22Rv1 (cell line): ENCODE measurements at regions not wholly inside any gene's neighbourhood (a gene's known extent, or its start where the extent isn't known, plus 50 kb on each side); places are given as distances from the start of the nearest gene placed in this dataset.

Experiments used
- ZFX ChIP-seq: fragments of 450-650 bp; IDR thresholded peaks from 2 replicates; pipeline ENCODE4 v1.6.1; 2017; ENCODE audit warnings: antibody characterized with exemption, borderline replicate concordance
- TF ChIP-seq, protein P1 (sequence below): fragments of 450-650 bp; IDR thresholded peaks from 2 replicates; pipeline ENCODE4 v1.5.1; 2017; ENCODE audit warnings: mild to moderate bottlenecking

DNA sequence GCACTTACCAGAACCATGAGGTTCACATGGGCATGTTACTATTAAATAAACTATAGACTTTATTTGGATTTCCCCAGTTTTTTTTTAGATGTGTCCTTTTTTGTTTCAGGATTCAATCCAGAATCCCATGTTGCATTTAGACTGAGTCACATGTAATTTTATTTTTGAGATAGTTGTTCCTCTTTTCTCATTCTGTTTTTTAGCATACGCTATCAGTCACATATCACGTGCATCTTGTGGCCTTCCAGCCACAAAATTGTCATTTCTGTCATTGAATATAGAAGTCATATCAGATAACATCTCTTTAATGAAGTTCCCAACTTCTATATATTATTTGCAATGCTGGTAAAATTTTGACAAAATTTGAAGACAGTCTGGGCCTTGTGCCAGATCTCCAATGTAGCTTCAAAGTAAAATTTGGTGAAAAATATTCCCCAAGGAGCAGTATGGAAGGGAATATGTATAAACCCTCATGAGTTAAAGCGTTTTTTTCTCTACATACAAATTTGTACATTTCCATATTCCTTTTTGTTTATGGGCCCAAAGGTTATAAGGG is 132.3 kb upstream of the MKI67 start:
- TF ChIP-seq, protein P1, sequence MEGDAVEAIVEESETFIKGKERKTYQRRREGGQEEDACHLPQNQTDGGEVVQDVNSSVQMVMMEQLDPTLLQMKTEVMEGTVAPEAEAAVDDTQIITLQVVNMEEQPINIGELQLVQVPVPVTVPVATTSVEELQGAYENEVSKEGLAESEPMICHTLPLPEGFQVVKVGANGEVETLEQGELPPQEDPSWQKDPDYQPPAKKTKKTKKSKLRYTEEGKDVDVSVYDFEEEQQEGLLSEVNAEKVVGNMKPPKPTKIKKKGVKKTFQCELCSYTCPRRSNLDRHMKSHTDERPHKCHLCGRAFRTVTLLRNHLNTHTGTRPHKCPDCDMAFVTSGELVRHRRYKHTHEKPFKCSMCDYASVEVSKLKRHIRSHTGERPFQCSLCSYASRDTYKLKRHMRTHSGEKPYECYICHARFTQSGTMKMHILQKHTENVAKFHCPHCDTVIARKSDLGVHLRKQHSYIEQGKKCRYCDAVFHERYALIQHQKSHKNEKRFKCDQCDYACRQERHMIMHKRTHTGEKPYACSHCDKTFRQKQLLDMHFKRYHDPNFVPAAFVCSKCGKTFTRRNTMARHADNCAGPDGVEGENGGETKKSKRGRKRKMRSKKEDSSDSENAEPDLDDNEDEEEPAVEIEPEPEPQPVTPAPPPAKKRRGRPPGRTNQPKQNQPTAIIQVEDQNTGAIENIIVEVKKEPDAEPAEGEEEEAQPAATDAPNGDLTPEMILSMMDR: no peak
- no peak for TF ChIP-seq ZFX
